Ovary (tissue), 7 donors: ENCODE measurements at regions not wholly inside any gene's neighbourhood (a gene's known extent, or its start where the extent isn't known, plus 50 kb on each side); places are given as distances from the start of the nearest gene placed in this dataset.

Experiments used
- DNase-seq, 5 donors: peaks; one replicate each; pipeline ENCODE4 v3.0.0-alpha.2; 2019 to 2020
- H3K27ac ChIP-seq, 2 donors: fragments of 200-600 bp; one replicate each; pipeline versions ENCODE4 v1.5.1 to v1.8.0; 2019 to 2022
- H3K27me3 ChIP-seq: fragments of 200-600 bp; one replicate; pipeline ENCODE4 v1.8.0; 2022
- H3K36me3 ChIP-seq: fragments of 200-600 bp; sonication (generic); one replicate; pipeline ENCODE4 v1.5.1; 2019
- H3K4me1 ChIP-seq: one replicate; pipeline ENCODE4 v1.8.1; 2013; ENCODE audit warnings: mild to moderate bottlenecking, moderate library complexity; ENCODE audit not compliant: insufficient read depth
- H3K4me3 ChIP-seq: fragments of 200-600 bp; sonication (generic); one replicate; pipeline ENCODE4 v1.5.1; 2017
- H3K9me3 ChIP-seq, 2 donors: fragments of 200-600 bp in 1 of 2; sonication (generic) in 1 of 2; one replicate each; pipeline versions ENCODE4 v1.5.1 to v1.8.1; 2013 to 2019; ENCODE audit warnings: mild to moderate bottlenecking in 1 of 2, moderate library complexity in 1 of 2
- CTCF ChIP-seq, 3 donors: fragments of 450-650 bp in 2 of 3; fragments of 200-600 bp in 1 of 3; IDR thresholded peaks; one replicate each; pipeline versions ENCODE4 v1.5.1 to v1.8.0; 2016 to 2022; ENCODE audit warnings: antibody characterized with exemption in 3 of 3, mild to moderate bottlenecking in 1 of 3
- EP300 ChIP-seq: sonication (generic); formaldehyde crosslinking; IDR thresholded peaks from one replicate; pipeline ENCODE4 v1.6.1; 2017; ENCODE audit warnings: antibody characterized with exemption
- POLR2A ChIP-seq: fragments of 450-650 bp; IDR thresholded peaks from one replicate; pipeline ENCODE4 v1.6.1; 2017; ENCODE audit warnings: antibody characterized with exemption, mild to moderate bottlenecking, moderate library complexity
- WGBS, 3 donors: extraction: QIAGEN DNeasy Blood & Tissue Kit in 1 of 3; methylation state at CpG; one replicate each; pipeline versions ENCODE4 v1.1.5 to v1.1.7; 2013 to 2017; 5-methylcytosine and 5-hydroxymethylcytosine counted together
- intact Hi-C, 4 donors: fragments of 100-400 bp; cut with DNase I; formaldehyde crosslinking; loops; one replicate each; pipeline versions ENCODE4 v1.11.0 to v1.15.1; 2022 to 2023
- donor health status: DM: no; HTN: no; CAD: no; lungs with moderate emphysema.
- donor health status: DM: no; HTN: no; CAD: no.
- donor health status: Bipolar disorder and iron deficiency.
- donor health status: DM: no; HTN: no; CAD: no.
- donor health status: DM: yes; HTN: yes; CAD: no.

DNA sequence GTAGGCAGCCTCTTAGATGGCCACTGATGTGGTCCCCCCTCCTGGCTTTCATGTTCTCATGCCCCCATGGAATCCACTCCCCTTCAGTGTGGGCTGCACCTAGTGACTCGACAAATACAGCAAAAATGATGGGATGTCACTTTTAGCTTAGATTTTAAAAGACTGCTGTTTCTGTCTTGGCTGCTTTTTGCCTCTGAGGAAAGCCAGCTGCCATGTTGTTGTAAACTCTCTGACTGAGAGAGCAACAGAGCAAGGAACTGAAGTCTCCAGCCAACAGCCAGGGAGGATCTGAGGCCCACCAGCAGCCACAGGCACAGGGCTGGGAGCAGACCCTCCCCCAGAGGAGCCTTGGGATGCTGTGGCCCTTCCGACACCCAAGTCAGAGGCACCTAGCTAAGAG lies 60.6 kb upstream of the MARCHF10 start:
- TF ChIP-seq CTCF (IDR thresholded peaks at IDR 0.05) (no peak), EP300 (no peak), POLR2A (no peak)
- intact Hi-C loops: no loop called here
- 27 to 42% (median 40%) methylated on average over 2 of the region's 2 CpGs for WGBS, 3 donors

GRCh38 chr17:62868008-62868407 lies 59.9 kb upstream of the MARCHF10 start:
- no peaks in the 10 kb centered on the region for H3K9me3 ChIP-seq
- intact Hi-C loops: no loop called here
- 94 to 97% (median 95%) methylated on average over 4 of the region's 4 CpGs for WGBS, 3 donors
- H3K4me3 ChIP-seq: no peak overlapping the region
- no peaks in the 10 kb centered on the region for H3K4me1 ChIP-seq
- no peaks in the 10 kb centered on the region for H3K36me3 ChIP-seq
- no peak for TF ChIP-seq POLR2A
- no peak for TF ChIP-seq CTCF (IDR thresholded peaks at IDR 0.05)
- no peak for TF ChIP-seq EP300
- no peak for DNase-seq
- H3K27ac ChIP-seq: no peak overlapping the region
- H3K27me3 ChIP-seq: no peaks in the 10 kb centered on the region

More for the DNA sequence above, 60.6 kb upstream of the MARCHF10 start:
- no peak for DNase-seq
- Histone ChIP-seq H3K36me3 (no peaks in the 10 kb centered on the region), H3K4me3 (no peak overlapping the region), H3K27ac (no peak overlapping the region), H3K27me3 (no peaks in the 10 kb centered on the region), H3K4me1 (no peaks in the 10 kb centered on the region), H3K9me3 (no peaks in the 10 kb centered on the region)

DNA sequence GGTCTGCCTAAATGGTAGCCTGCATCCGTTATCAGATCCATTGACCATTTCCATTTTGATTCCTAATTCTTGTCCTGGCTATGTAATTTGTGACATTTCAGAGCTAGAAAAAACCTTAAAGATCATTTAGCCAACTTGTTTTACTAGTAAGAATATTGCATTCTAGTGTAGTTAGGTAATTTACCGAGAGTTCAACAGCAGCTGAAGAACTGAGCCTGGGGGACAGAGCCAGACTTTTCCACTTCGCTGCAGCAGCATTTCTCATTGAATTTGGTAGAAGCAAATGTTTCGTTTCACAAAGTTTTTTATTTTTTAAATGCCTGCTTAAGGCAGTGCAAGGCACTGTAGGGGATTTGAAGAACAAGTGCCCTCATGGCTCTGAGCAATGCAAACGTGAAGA lies 59.2 kb upstream of the MARCHF10 start:
- no peak overlapping the region for H3K27ac ChIP-seq
- no peaks in the 10 kb centered on the region for H3K9me3 ChIP-seq
- WGBS, 3 donors: 77 to 88% (median 78%) methylated on average over 5 of the region's 5 CpGs
- intact Hi-C loops: no loop called here
- no peaks in the 10 kb centered on the region for H3K36me3 ChIP-seq
- no peak for DNase-seq
- no peak overlapping the region for H3K4me3 ChIP-seq
- TF ChIP-seq EP300 (no peak), POLR2A (no peak), CTCF (IDR thresholded peaks at IDR 0.05) (no peak)
- H3K27me3 ChIP-seq: no peaks in the 10 kb centered on the region
- no peaks in the 10 kb centered on the region for H3K4me1 ChIP-seq

DNA sequence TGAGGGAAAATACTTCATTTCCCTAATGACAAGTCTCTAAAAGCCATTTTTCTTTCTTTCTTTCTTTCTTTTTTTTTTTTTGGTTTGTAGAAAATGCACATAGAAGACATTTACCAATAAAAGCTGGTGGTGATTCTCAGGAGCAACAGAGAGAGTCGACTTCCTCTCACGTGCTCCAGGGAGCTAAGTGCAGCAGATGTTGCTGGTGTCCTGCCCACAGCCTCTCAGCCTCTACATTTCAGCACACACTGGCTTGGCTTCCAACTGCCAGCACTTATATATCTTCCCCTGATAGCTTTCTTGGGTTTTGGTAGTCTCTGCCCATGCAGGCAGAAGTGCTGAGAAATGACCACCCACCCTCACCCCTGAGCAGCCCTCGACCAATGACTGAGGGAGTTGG lies 58.4 kb upstream of the MARCHF10 start:
- 81 to 90% (median 87%) methylated on average over 3 of the region's 3 CpGs for WGBS, 3 donors
- H3K36me3 ChIP-seq: no peaks in the 10 kb centered on the region
- H3K27me3 ChIP-seq: no peaks in the 10 kb centered on the region
- no peaks in the 10 kb centered on the region for H3K9me3 ChIP-seq
- intact Hi-C loops: no loop called here
- H3K27ac ChIP-seq: no peak overlapping the region
- no peak overlapping the region for H3K4me3 ChIP-seq
- TF ChIP-seq CTCF (IDR thresholded peaks at IDR 0.05): no peak
- no peak for TF ChIP-seq POLR2A
- no peak for TF ChIP-seq EP300
- H3K4me1 ChIP-seq: no peaks in the 10 kb centered on the region
- no peak for DNase-seq

GRCh38 chr17:62865586-62865985 lies 57.5 kb upstream of the MARCHF10 start:
- Histone ChIP-seq H3K9me3 (no peaks in the 10 kb centered on the region), H3K4me3 (no peak overlapping the region), H3K36me3 (no peaks in the 10 kb centered on the region), H3K27ac (no peak overlapping the region), H3K4me1 (no peaks in the 10 kb centered on the region), H3K27me3 (no peaks in the 10 kb centered on the region)
- TF ChIP-seq CTCF (IDR thresholded peaks at IDR 0.05) (no peak), POLR2A (no peak), EP300 (no peak)
- WGBS, 3 donors: 88 to 100% (median 98%) methylated on average over 1 of the region's 1 CpG
- no peak for DNase-seq
- intact Hi-C loops: no loop called here
